Stimulated activated naive B cell treated with anti-CD40 and anti-IgM and Interleukin-4, amounts not matched to agents 10 μg/mL and 1 μg/mL and 100 μg/mL, for 72 hours (primary cell): ENCODE measurements at regions not wholly inside any gene's neighbourhood (a gene's known extent, or its start where the extent isn't known, plus 50 kb on each side); places are given as distances from the start of the nearest gene placed in this dataset.
"Not testable (repeated sequence)": the region's sequence is repeated elsewhere in the genome, so short reads cannot be mapped to it uniquely, and the experiment has no call there.

Experiments used
- ATAC-seq, 2 donors: fragments of 150-1000 bp; cut with Tn5 transposase; replicated peaks; 2 replicates each; pipeline ENCODE4 v1.10.0; 2021; ENCODE audit warnings: moderate library complexity in 1 of 2
- DNase-seq: peaks from one replicate; pipeline ENCODE4 v3.0.0; 2021
- H3K27ac Mint-ChIP-seq: one replicate; pipeline ENCODE4 v1.8.0; 2022; ENCODE audit warnings: mild to moderate bottlenecking, mixed read lengths
- H3K27me3 Mint-ChIP-seq, 2 donors: one replicate each; pipeline ENCODE4 v1.8.0; 2022; ENCODE audit warnings: mixed read lengths in 2 of 2
- H3K36me3 Mint-ChIP-seq, 2 donors: one replicate each; pipeline ENCODE4 v1.8.0; 2022; ENCODE audit warnings: mixed read lengths in 2 of 2, mild to moderate bottlenecking in 1 of 2
- H3K4me1 Mint-ChIP-seq, 2 donors: one replicate each; pipeline ENCODE4 v1.8.0; 2022; ENCODE audit warnings: mixed read lengths in 2 of 2, mild to moderate bottlenecking in 1 of 2
- H3K4me3 Mint-ChIP-seq, 2 donors: one replicate each; pipeline ENCODE4 v1.8.0; 2022; ENCODE audit warnings: mild to moderate bottlenecking in 2 of 2, mixed read lengths in 2 of 2, moderate library complexity in 1 of 2
- H3K9me3 Mint-ChIP-seq, 2 donors: one replicate each; pipeline ENCODE4 v1.8.0; 2022; ENCODE audit warnings: mixed read lengths in 2 of 2, mild to moderate bottlenecking in 1 of 2

- ATAC-seq (no peak), DNase-seq (no peak)
- Mint-ChIP-seq H3K27me3 (no peaks in the 10 kb centered on the region), H3K4me3 (no peak overlapping the region), H3K9me3 (peaks cover 3 to 8% of the 10 kb centered on the region in 2 donors), H3K27ac (no peak overlapping the region), H3K36me3 (no peaks in the 10 kb centered on the region), H3K4me1 (no peaks in the 10 kb centered on the region)
These were observed 238.4 kb downstream of the TUBA3C start for GRCh38 chr13:18943273-18943672.

GRCh38 chr13:18936104-18936503 is 245.5 kb downstream of the TUBA3C start:
- peaks cover 3 to 7% of the 10 kb centered on the region in 2 donors for H3K9me3 Mint-ChIP-seq
- no peak overlapping the region for H3K4me3 Mint-ChIP-seq
- DNase-seq (no peak), ATAC-seq (no peak)
- no peak overlapping the region for H3K27ac Mint-ChIP-seq
- H3K36me3 Mint-ChIP-seq = no peaks in the 10 kb centered on the region
- H3K27me3 Mint-ChIP-seq = no peaks in the 10 kb centered on the region
- no peaks in the 10 kb centered on the region for H3K4me1 Mint-ChIP-seq

DNA sequence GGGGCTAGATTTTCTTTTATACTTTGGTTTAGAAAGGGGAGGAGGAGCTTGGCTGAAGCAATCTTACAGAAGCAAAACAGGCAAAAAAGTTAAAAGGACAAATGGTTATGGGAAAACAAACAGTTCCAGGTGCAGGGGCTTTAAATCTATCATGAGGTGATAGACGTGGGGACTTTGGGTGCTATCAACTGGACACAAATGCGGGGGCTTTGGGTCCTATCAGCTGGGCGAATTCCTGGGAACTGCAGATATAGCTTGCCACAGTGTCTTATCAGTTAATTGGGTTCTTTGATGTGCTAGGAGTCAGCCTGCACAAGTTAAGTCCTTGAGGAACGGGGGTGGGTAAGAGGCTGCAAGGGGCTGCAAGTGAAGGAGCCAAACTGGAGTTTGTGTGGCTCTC is 260.6 kb downstream of the TUBA3C start:
- ATAC-seq (no peak), DNase-seq (no peak)
- Mint-ChIP-seq H3K27ac (no peak overlapping the region), H3K27me3 (no peaks in the 10 kb centered on the region), H3K4me1 (no peaks in the 10 kb centered on the region), H3K9me3 (no peaks in the 10 kb centered on the region), H3K36me3 (no peaks in the 10 kb centered on the region), H3K4me3 (no peak overlapping the region)

DNA sequence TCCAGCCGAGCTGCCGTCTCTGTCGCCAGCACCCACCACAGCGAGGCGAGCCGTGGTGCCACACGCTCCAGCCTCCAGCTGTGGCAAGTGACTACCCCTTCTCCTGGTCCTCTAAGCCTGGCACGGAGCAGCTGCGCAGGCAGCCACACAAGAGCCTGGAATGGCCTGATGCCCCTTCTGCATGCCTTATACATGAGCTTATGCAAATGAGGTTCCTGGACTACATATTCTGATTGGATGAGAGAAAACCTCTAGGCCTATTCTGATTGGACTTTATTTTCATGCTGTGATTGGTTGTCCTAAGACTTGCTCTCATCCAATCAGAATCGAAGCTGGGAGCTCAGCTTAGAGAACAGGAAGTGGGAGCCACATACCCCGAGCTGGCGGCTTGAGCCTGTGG is 276.5 kb downstream of the TUBA3C start:
- peaks cover 33 to 34% of the 10 kb centered on the region in 2 donors for H3K9me3 Mint-ChIP-seq
- not testable (repeated sequence) for H3K36me3 Mint-ChIP-seq, H3K27ac Mint-ChIP-seq, H3K4me3 Mint-ChIP-seq, H3K4me1 Mint-ChIP-seq, H3K27me3 Mint-ChIP-seq, ATAC-seq, DNase-seq

GRCh38 chr13:18895411-18895810 is 286.2 kb downstream of the TUBA3C start:
- not testable (repeated sequence) for H3K4me3 Mint-ChIP-seq, H3K9me3 Mint-ChIP-seq, H3K36me3 Mint-ChIP-seq, H3K27me3 Mint-ChIP-seq, H3K27ac Mint-ChIP-seq, H3K4me1 Mint-ChIP-seq, ATAC-seq, DNase-seq

- H3K36me3 Mint-ChIP-seq, ATAC-seq, H3K9me3 Mint-ChIP-seq, H3K27ac Mint-ChIP-seq, DNase-seq, H3K27me3 Mint-ChIP-seq, H3K4me1 Mint-ChIP-seq, H3K4me3 Mint-ChIP-seq: not testable (repeated sequence)
These were observed 290.4 kb downstream of the TUBA3C start for GRCh38 chr13:18891242-18891641.

DNA sequence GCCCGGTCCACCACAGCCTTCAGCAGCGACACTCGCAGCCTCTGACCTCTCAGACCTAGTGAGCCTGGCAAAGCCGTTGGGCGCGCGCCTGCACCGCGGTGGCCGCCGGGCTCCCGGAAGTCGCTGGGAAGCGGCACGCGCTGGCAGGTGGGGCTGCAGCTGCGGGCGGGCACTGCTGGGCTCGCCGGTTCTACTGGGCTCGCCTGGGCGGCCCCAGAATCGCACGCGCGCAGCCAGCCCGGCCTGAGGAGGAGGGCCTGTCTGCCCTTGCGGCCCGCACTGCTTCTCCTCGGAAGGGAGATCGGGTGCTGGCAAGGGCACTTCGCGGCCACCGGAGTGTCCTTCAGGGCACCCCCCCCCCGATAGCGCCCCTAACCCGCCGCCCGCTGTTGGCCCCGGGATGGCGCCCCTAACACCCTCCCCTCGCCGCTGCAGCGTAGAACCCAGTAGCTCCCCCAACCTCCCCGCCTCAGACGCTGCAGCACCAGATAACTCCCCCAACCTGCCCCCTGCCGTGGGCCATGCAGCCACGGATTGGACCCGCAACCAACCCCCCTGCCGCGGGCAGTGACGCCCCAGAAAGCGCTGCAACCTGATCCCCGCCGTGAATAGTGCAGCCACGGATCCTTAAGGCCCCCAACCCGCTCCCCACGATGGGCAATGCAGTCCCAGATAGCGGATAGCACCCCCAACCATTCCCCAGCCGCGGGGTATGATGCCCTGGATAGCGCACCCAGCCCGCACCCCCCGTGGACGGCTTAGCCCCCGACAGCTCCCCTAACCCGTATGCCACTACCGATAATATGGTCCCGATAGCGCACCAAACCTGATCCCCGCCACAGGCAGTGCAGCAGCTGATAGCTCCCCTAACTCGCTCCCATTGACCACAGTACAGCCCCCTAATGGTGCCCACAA is 306.5 kb downstream of the TUBA3C start:
- DNase-seq, H3K4me1 Mint-ChIP-seq, ATAC-seq, H3K27ac Mint-ChIP-seq, H3K9me3 Mint-ChIP-seq, H3K36me3 Mint-ChIP-seq, H3K4me3 Mint-ChIP-seq: not testable (repeated sequence)
- H3K27me3 Mint-ChIP-seq = peaks cover 6 to 19% of the 10 kb centered on the region in 2 donors

DNA sequence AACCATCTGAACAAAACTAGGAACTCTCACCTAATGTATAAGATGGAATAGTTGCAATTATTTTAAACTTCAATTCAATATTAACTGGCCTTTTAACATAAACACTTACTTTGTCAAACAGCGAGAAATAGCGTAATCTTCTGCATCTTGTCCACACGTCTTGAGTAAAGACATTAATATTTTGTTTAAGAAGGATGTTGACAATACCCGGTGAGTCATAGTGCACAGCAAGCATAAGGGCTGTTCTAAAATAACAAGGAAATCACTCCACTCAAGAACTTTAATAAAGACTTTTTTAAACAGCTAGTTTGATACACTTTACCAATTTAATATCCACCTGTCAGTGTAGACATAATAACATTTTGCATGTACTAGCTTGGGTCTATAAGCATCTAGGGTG is 311.1 kb downstream of the TUBA3C start:
- not testable (repeated sequence) for H3K9me3 Mint-ChIP-seq, H3K27ac Mint-ChIP-seq, DNase-seq, H3K36me3 Mint-ChIP-seq, ATAC-seq, H3K4me1 Mint-ChIP-seq, H3K4me3 Mint-ChIP-seq
- H3K27me3 Mint-ChIP-seq = peaks cover 1 to 13% of the 10 kb centered on the region in 2 donors

GRCh38 chr13:18869365-18869764 is 312.3 kb downstream of the TUBA3C start:
- H3K27ac Mint-ChIP-seq, H3K9me3 Mint-ChIP-seq, H3K4me1 Mint-ChIP-seq, H3K36me3 Mint-ChIP-seq, ATAC-seq, H3K4me3 Mint-ChIP-seq, DNase-seq, H3K27me3 Mint-ChIP-seq: not testable (repeated sequence)

- H3K27me3 Mint-ChIP-seq, H3K4me3 Mint-ChIP-seq, H3K36me3 Mint-ChIP-seq, H3K4me1 Mint-ChIP-seq, ATAC-seq, H3K9me3 Mint-ChIP-seq, H3K27ac Mint-ChIP-seq, DNase-seq: not testable (repeated sequence)
These were observed 343.5 kb downstream of the TUBA3C start for GRCh38 chr13:18837986-18838629.

DNA sequence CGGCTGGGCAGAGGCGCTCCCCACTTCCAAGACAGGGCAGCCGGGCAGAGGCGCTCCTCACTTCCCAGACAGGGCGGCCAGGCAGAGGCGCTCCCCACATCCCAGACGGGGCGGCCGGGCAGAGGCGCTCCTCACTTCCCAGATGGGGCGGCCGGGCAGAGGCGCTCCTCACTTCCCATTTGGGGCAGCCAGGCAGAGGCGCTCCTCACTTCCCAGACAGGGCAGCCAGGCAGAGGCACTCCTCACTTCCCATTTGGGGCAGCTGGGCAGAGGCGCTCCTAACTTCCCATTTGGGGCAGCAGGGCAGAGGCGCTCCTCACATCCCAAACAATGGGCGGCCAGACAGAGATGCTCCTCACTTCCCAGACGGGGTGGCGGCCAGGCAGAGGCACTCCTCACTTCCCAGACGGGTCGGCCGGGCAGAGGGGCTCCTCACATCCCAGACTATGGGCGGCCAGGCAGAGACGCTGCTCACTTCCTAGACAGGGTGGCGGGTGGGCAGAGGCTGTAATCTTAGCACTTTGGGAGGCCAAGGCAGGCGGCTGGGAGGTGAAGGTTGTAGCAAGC is 344.4 kb downstream of the TUBA3C start:
- H3K27me3 Mint-ChIP-seq, H3K4me1 Mint-ChIP-seq, H3K27ac Mint-ChIP-seq, H3K4me3 Mint-ChIP-seq, H3K36me3 Mint-ChIP-seq, ATAC-seq, DNase-seq, H3K9me3 Mint-ChIP-seq: not testable (repeated sequence)

DNA sequence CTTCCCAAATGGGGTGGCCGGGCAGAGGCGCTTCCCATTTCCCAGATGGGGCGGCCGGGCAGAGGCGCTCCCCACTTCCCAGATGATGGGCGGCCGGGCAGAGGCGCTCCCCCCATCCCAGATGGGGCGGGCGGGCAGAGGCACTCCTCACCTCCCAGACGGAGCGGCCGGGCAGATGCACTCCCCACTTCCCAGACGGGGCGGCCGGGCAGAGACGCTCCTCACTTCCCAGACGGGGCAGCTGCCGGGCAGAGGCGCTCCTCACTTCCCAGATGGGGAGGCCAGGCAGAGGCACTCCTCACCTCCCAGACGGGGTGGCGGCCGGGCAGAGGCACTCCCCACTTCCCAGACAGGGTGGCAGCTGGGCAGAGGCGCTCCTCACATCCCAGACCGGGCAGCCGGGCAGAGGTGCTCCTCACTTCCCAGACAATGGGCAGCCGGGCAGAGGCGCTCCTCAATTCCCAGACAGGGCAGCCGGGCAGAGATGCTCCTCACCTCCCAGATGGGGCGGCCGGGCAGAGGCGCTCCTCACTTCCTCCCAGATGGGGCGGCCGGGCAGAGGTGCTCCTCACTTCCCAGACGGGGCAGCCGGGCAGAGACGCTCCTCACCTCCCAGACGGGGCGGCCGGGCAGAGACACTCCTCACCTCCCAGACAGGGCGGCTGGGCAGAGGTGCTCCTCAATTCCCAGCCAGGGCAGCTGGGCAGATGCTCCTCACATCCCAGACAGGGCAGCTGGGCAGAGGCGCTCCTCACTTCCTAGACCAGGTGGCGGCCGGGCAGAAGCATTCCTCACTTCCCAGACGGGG is 345.0 kb downstream of the TUBA3C start:
- H3K36me3 Mint-ChIP-seq, H3K4me1 Mint-ChIP-seq, DNase-seq, H3K9me3 Mint-ChIP-seq, H3K27ac Mint-ChIP-seq, H3K27me3 Mint-ChIP-seq, ATAC-seq, H3K4me3 Mint-ChIP-seq: not testable (repeated sequence)

DNA sequence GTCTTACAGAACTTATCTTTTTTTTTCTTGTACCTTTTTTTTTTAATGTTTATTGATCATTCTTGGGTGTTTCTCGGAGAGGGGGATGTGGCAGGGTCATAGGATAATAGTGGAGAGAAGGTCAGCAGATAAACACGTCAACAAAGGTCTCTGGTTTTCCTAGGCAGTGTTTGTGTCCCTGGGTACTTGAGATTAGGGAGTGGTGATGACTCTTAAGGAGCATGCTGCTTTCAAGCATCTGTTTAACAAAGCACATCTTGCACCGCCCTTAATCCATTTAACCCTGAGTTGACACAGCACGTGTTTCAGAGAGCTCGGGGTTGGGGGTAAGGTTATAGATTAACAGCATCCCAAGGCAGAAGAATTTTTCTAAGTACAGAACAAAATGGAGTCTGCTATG is 345.9 kb downstream of the TUBA3C start:
- H3K36me3 Mint-ChIP-seq, H3K9me3 Mint-ChIP-seq, H3K4me1 Mint-ChIP-seq, H3K4me3 Mint-ChIP-seq, ATAC-seq, H3K27me3 Mint-ChIP-seq, DNase-seq, H3K27ac Mint-ChIP-seq: not testable (repeated sequence)

- not testable (repeated sequence) for H3K27me3 Mint-ChIP-seq, H3K4me1 Mint-ChIP-seq, H3K36me3 Mint-ChIP-seq, H3K9me3 Mint-ChIP-seq, H3K27ac Mint-ChIP-seq, H3K4me3 Mint-ChIP-seq, DNase-seq, ATAC-seq
These were observed 356.9 kb downstream of the TUBA3C start for GRCh38 chr13:18824678-18825077.
